Left lobe of liver (tissue), 2 donors: ENCODE measurements at regions not wholly inside any gene's neighbourhood (a gene's known extent, or its start where the extent isn't known, plus 50 kb on each side); places are given as distances from the start of the nearest gene placed in this dataset.

Experiments
- ATAC-seq: fragments of 200-7000 bp; cut with Tn5 transposase; one replicate; pipeline ENCODE4 v1.9.1; 2020; ENCODE audit warnings: mild to moderate bottlenecking, moderate library complexity
- DNase-seq: peaks from one replicate; pipeline ENCODE4 v3.0.0-alpha.2; 2020; ENCODE audit warnings: low spot score
- donor health status: DM: no; HTN: no; CAD: no; lungs with moderate emphysema.
- donor health status: DM: no; HTN: yes; CAD: no.

- DNase-seq: peak; percentile 85
- peak; percentile 54 for ATAC-seq
Observed at GRCh38 chr13:18995259-18995873, 186.3 kb downstream of the TUBA3C start.

GRCh38 chr13:18993884-18994660 lies 187.6 kb downstream of the TUBA3C start:
- peak; percentile 88 for DNase-seq
- peak; percentile 50 for ATAC-seq

- ATAC-seq (peak; percentile 40), DNase-seq (peak; percentile 80)
Observed at GRCh38 chr13:18992791-18993190, 188.8 kb downstream of the TUBA3C start.

GRCh38 chr13:18991060-18991459 lies 190.6 kb downstream of the TUBA3C start:
- no peak for DNase-seq
- ATAC-seq: no peak

GRCh38 chr13:18978447-18978846 lies 203.2 kb downstream of the TUBA3C start:
- DNase-seq: no peak
- no peak for ATAC-seq

- ATAC-seq (no peak), DNase-seq (no peak)
Observed at GRCh38 chr13:18977857-18978256, 203.8 kb downstream of the TUBA3C start.

GRCh38 chr13:18971576-18972219 lies 209.9 kb downstream of the TUBA3C start:
- no peak for DNase-seq
- no peak for ATAC-seq

GRCh38 chr13:18965347-18965855 lies 216.2 kb downstream of the TUBA3C start:
- ATAC-seq (no peak), DNase-seq (no peak)

- no peak for DNase-seq
Observed at GRCh38 chr13:18964942-18965341, 216.7 kb downstream of the TUBA3C start.

GRCh38 chr13:18963684-18964083 lies 217.9 kb downstream of the TUBA3C start:
- DNase-seq (peak; percentile 41), ATAC-seq (peak; percentile 30)

More at GRCh38 chr13:18964942-18965341, 216.7 kb downstream of the TUBA3C start:
- ATAC-seq: no peak

- ATAC-seq: no peak
- no peak for DNase-seq
Observed at GRCh38 chr13:18962168-18962734, 219.4 kb downstream of the TUBA3C start.

GRCh38 chr13:18961383-18962117 lies 220.1 kb downstream of the TUBA3C start:
- no peak for DNase-seq
- no peak for ATAC-seq

- ATAC-seq: no peak
- DNase-seq: no peak
Observed at GRCh38 chr13:18960637-18961227, 220.9 kb downstream of the TUBA3C start.

- DNase-seq (no peak), ATAC-seq (no peak)
Observed at GRCh38 chr13:18959996-18960395, 221.6 kb downstream of the TUBA3C start.

GRCh38 chr13:18959229-18959628 lies 222.4 kb downstream of the TUBA3C start:
- no peak for DNase-seq

GRCh38 chr13:18956473-18957078 lies 225.0 kb downstream of the TUBA3C start:
- ATAC-seq: no peak
- no peak for DNase-seq

More at GRCh38 chr13:18959229-18959628, 222.4 kb downstream of the TUBA3C start:
- no peak for ATAC-seq

- no peak for ATAC-seq
- no peak for DNase-seq
Observed at GRCh38 chr13:18954254-18954653, 227.4 kb downstream of the TUBA3C start.

GRCh38 chr13:18953139-18953930 lies 228.3 kb downstream of the TUBA3C start:
- DNase-seq (no peak), ATAC-seq (no peak)
